DND-41 (cell line): ENCODE measurements at regions not wholly inside any gene's neighbourhood (a gene's known extent, or its start where the extent isn't known, plus 50 kb on each side); places are given as distances from the start of the nearest gene placed in this dataset.

Experiments used
- ATAC-seq: fragments of 200-7000 bp; cut with Tn5 transposase; 3 replicates; pipeline ENCODE4 v1.9.1; 2021; ENCODE audit warnings: low read depth; ENCODE audit not compliant: insufficient read depth
- DNase-seq: peaks from one replicate; pipeline ENCODE4 v3.0.0-alpha.2; 2020
- H2AFZ ChIP-seq: 2 replicates; pipeline ENCODE4 v1.6.0; 2012; ENCODE audit warnings: low read depth, low read length
- H3K27ac ChIP-seq: 2 replicates; pipeline ENCODE4 v1.5.1; 2012; ENCODE audit warnings: low read length, inconsistent platforms
- H3K27me3 ChIP-seq: fragments of 200-600 bp; sonication (generic); 2 replicates; pipeline ENCODE4 v1.6.0; 2012; ENCODE audit warnings: low read length, mild to moderate bottlenecking, inconsistent platforms; ENCODE audit not compliant: insufficient read depth, poor library complexity
- H3K36me3 ChIP-seq: 2 replicates; pipeline ENCODE4 v1.5.1; 2012; ENCODE audit warnings: low read length, inconsistent platforms; ENCODE audit not compliant: insufficient read depth
- H3K4me1 ChIP-seq: 2 replicates; pipeline ENCODE4 v1.5.1; 2012; ENCODE audit warnings: mild to moderate bottlenecking, low read length; ENCODE audit not compliant: insufficient read depth
- H3K4me2 ChIP-seq: 2 replicates; pipeline ENCODE4 v1.6.0; 2012; ENCODE audit warnings: mild to moderate bottlenecking, moderate library complexity, low read length, inconsistent platforms; ENCODE audit not compliant: insufficient read depth
- H3K4me3 ChIP-seq, 2 experiments: fragments of 200-600 bp in 1 of 2; shearing (Covaris generic) in 1 of 2; 2 replicates each; pipeline ENCODE4 v1.5.1; 2012 to 2016; ENCODE audit warnings: inconsistent platforms in 2 of 2, low read length in 2 of 2, mild to moderate bottlenecking in 2 of 2, low read depth in 1 of 2, moderate library complexity in 1 of 2
- H3K79me2 ChIP-seq: 2 replicates; pipeline ENCODE4 v1.6.0; 2012; ENCODE audit warnings: low read length, inconsistent platforms; ENCODE audit not compliant: insufficient read depth
- H3K9ac ChIP-seq: 2 replicates; pipeline ENCODE4 v1.6.0; 2012; ENCODE audit warnings: low read depth, mild to moderate bottlenecking, inconsistent platforms, low read length, moderate library complexity
- H3K9me3 ChIP-seq: 2 replicates; pipeline ENCODE4 v1.5.1; 2012; ENCODE audit warnings: low read length, moderate library complexity, mild to moderate bottlenecking, inconsistent platforms; ENCODE audit not compliant: insufficient read depth, severe bottlenecking
- H4K20me1 ChIP-seq: 2 replicates; pipeline ENCODE4 v1.6.0; 2012; ENCODE audit warnings: low read length; ENCODE audit not compliant: insufficient read depth
- CTCF ChIP-seq: IDR thresholded peaks from 2 replicates; pipeline ENCODE4 v1.5.1; 2012; ENCODE audit warnings: borderline replicate concordance, low read length, moderate library complexity, mild to moderate bottlenecking; ENCODE audit not compliant: poor library complexity, severe bottlenecking; ENCODE audit errors: extremely low read depth
- EZH2 ChIP-seq: IDR thresholded peaks from 3 replicates; pipeline ENCODE4 v1.6.1; 2012; ENCODE audit warnings: borderline replicate concordance, low read depth, mild to moderate bottlenecking, moderate library complexity, low read length, inconsistent platforms; ENCODE audit not compliant: severe bottlenecking

- H4K20me1 ChIP-seq = peaks cover 87% of the 10 kb centered on the region
- no peaks in the 10 kb centered on the region for H3K27me3 ChIP-seq
- ATAC-seq (no peak), DNase-seq (no peak)
- H3K9ac ChIP-seq = peak overlapping the region; percentile 97
- H3K4me3 ChIP-seq = peak overlapping the region in 1 of 2 experiments; percentile 44; a peak in 2 of 4 replicates
- no peaks in the 10 kb centered on the region for H3K9me3 ChIP-seq
- peaks cover 91% of the 10 kb centered on the region for H3K4me1 ChIP-seq
- TF ChIP-seq CTCF (no peak), EZH2 (no peak)
- H3K27ac ChIP-seq = peak overlapping the region; percentile 85
- peaks cover 93% of the 10 kb centered on the region for H3K36me3 ChIP-seq
- peak overlapping the region; percentile 66 for H3K4me2 ChIP-seq
- H2AFZ ChIP-seq = no peak overlapping the region
- H3K79me2 ChIP-seq = peaks cover 100% of the 10 kb centered on the region
Observed at GRCh38 chr17:77456951-77457548, 316.3 kb downstream of the SEC14L1 start.

GRCh38 chr17:77457572-77458201, 316.9 kb downstream of the SEC14L1 start:
- H3K79me2 ChIP-seq = peaks cover 100% of the 10 kb centered on the region
- peak overlapping the region; percentile 85 for H3K27ac ChIP-seq
- H3K9ac ChIP-seq = peak overlapping the region; percentile 97

GRCh38 chr17:77458202-77459017, 317.6 kb downstream of the SEC14L1 start:
- TF ChIP-seq CTCF (no peak), EZH2 (no peak)
- Histone ChIP-seq H3K4me3 (peak overlapping the region in 1 of 2 experiments; percentile 35; a peak in 2 of 4 replicates), H3K9me3 (no peaks in the 10 kb centered on the region), H3K79me2 (peaks cover 100% of the 10 kb centered on the region), H3K27me3 (no peaks in the 10 kb centered on the region), H2AFZ (no peak overlapping the region), H3K27ac (peak overlapping the region; percentile 85), H3K4me2 (peak overlapping the region; percentile 66), H3K9ac (peak overlapping the region; percentile 97), H3K36me3 (peaks cover 94% of the 10 kb centered on the region), H4K20me1 (peaks cover 94% of the 10 kb centered on the region), H3K4me1 (peaks cover 95% of the 10 kb centered on the region)
- DNase-seq (no peak), ATAC-seq (no peak)

More at GRCh38 chr17:77457572-77458201, 316.9 kb downstream of the SEC14L1 start:
- Histone ChIP-seq H3K27me3 (no peaks in the 10 kb centered on the region), H3K4me2 (peak overlapping the region; percentile 66), H3K4me3 (peak overlapping the region in 1 of 2 experiments; percentile 44; a peak in 1 of 4 replicates), H3K36me3 (peaks cover 93% of the 10 kb centered on the region), H2AFZ (no peak overlapping the region), H3K4me1 (peaks cover 95% of the 10 kb centered on the region), H4K20me1 (peaks cover 91% of the 10 kb centered on the region), H3K9me3 (no peaks in the 10 kb centered on the region)
- TF ChIP-seq EZH2 = no peak
- TF ChIP-seq CTCF = no peak
- DNase-seq (no peak), ATAC-seq (no peak)
